Naive thymus-derived CD4-positive, alpha-beta T cell (primary cell): ENCODE measurements at regions not wholly inside any gene's neighbourhood (a gene's known extent, or its start where the extent isn't known, plus 50 kb on each side); places are given as distances from the start of the nearest gene placed in this dataset.
"Not testable (repeated sequence)": the region's sequence is repeated elsewhere in the genome, so short reads cannot be mapped to it uniquely, and the experiment has no call there.

ENCODE experiments used
- ATAC-seq: fragments of 150-1000 bp; cut with Tn5 transposase; 2 replicates; pipeline ENCODE4 v1.10.0; 2021; ENCODE audit warnings: mild to moderate bottlenecking, moderate library complexity
- CTCF ChIA-PET: fragments of 350-600 bp; sonication (Branson Sonifier 250); formaldehyde crosslinking; loops from one replicate; lab custom pipeline; 2021; ENCODE audit warnings: antibody characterized with exemption; lab: Charles Lee
- POLR2A ChIA-PET: fragments of 350-600 bp; sonication (Branson Sonifier 250); formaldehyde crosslinking; loops from one replicate; lab custom pipeline; 2021; ENCODE audit warnings: antibody characterized with exemption, inconsistent platforms; lab: Charles Lee
- DNase-seq, 9 donors: peaks; one replicate each; pipeline versions ENCODE4 v3.0.0 to v3.0.0-alpha.2; 2020 to 2022; ENCODE audit warnings: mixed read lengths in 1 of 9
- H3K27ac ChIP-seq: one replicate; pipeline ENCODE4 v1.7.0; 2013; ENCODE audit warnings: mild to moderate bottlenecking, low read depth, low read length, moderate library complexity
- H3K27me3 ChIP-seq, 2 donors: one replicate each; pipeline ENCODE4 v1.7.0; 2013; ENCODE audit warnings: low read length in 2 of 2, mild to moderate bottlenecking in 2 of 2, moderate library complexity in 2 of 2; ENCODE audit not compliant: control insufficient read depth in 2 of 2, insufficient read depth in 2 of 2
- H3K36me3 ChIP-seq, 3 experiments: 1 replicate in 2 of 3; 2 replicates in 1 of 3; pipeline ENCODE4 v1.7.0; 2013; ENCODE audit warnings: low read length in 3 of 3, mild to moderate bottlenecking in 3 of 3, moderate library complexity in 1 of 3; ENCODE audit not compliant: insufficient read depth in 3 of 3, control insufficient read depth in 2 of 3
- H3K4me1 ChIP-seq, 2 donors: one replicate each; pipeline ENCODE4 v1.7.0; 2013; ENCODE audit warnings: low read length in 2 of 2, mild to moderate bottlenecking in 2 of 2, moderate library complexity in 1 of 2; ENCODE audit not compliant: control insufficient read depth in 2 of 2, insufficient read depth in 2 of 2
- H3K4me3 ChIP-seq: 2 replicates; pipeline ENCODE4 v1.7.0; 2013; ENCODE audit warnings: mild to moderate bottlenecking, low read length
- H3K9me3 ChIP-seq, 3 experiments: 1 replicate in 2 of 3; 2 replicates in 1 of 3; pipeline ENCODE4 v1.7.0; 2013; ENCODE audit warnings: low read length in 3 of 3; ENCODE audit not compliant: control insufficient read depth in 2 of 3
- H3K27ac Mint-ChIP-seq, 9 donors: one replicate each; pipeline ENCODE4 v1.8.0; 2020 to 2022; ENCODE audit warnings: mixed read lengths in 9 of 9, mild to moderate bottlenecking in 8 of 9, moderate library complexity in 5 of 9, inconsistent platforms in 2 of 9
- H3K27me3 Mint-ChIP-seq, 5 donors: one replicate each; pipeline ENCODE4 v1.8.0; 2021 to 2022; ENCODE audit warnings: mixed read lengths in 5 of 5, mild to moderate bottlenecking in 1 of 5
- H3K36me3 Mint-ChIP-seq, 5 donors: one replicate each; pipeline ENCODE4 v1.8.0; 2020 to 2022; ENCODE audit warnings: mixed read lengths in 5 of 5, mild to moderate bottlenecking in 3 of 5, inconsistent platforms in 1 of 5
- H3K4me1 Mint-ChIP-seq, 7 donors: one replicate each; pipeline ENCODE4 v1.8.0; 2020 to 2022; ENCODE audit warnings: mixed read lengths in 7 of 7, mild to moderate bottlenecking in 3 of 7, inconsistent platforms in 1 of 7
- H3K4me3 Mint-ChIP-seq, 10 donors: one replicate each; pipeline ENCODE4 v1.8.0; 2020 to 2022; ENCODE audit warnings: mild to moderate bottlenecking in 10 of 10, mixed read lengths in 10 of 10, moderate library complexity in 6 of 10, inconsistent platforms in 2 of 10
- H3K9me3 Mint-ChIP-seq, 11 donors: one replicate each; pipeline ENCODE4 v1.8.0; 2020 to 2022; ENCODE audit warnings: mixed read lengths in 11 of 11, mild to moderate bottlenecking in 4 of 11, inconsistent platforms in 1 of 11, moderate library complexity in 1 of 11
- intact Hi-C, 2 donors: fragments of 100-400 bp; cut with micrococcal nuclease; formaldehyde crosslinking; loops; one replicate each; pipeline ENCODE4 v1.15.1; 2023

- Histone ChIP-seq H3K36me3 (no peaks in the 10 kb centered on the region), H3K4me3 (no peak overlapping the region), H3K4me1 (no peaks in the 10 kb centered on the region), H3K9me3 (no peaks in the 10 kb centered on the region), H3K27ac (no peak overlapping the region), H3K27me3 (no peaks in the 10 kb centered on the region)
- DNase-seq = no peak
- Mint-ChIP-seq H3K9me3 (peaks cover 0 to 12% (median 2%) of the 10 kb centered on the region in 11 donors), H3K36me3 (no peaks in the 10 kb centered on the region), H3K4me1 (no peaks in the 10 kb centered on the region), H3K27ac (no peak overlapping the region), H3K4me3 (no peak overlapping the region), H3K27me3 (no peaks in the 10 kb centered on the region)
- no peak for ATAC-seq
- ChIA-PET CTCF (no interaction called here), POLR2A (no interaction called here)
- intact Hi-C loops = no loop called here
Observed at GRCh38 chr13:81171065-81171647, 830.2 kb upstream of the SPRY2 start.

- H3K36me3 ChIP-seq, H3K9me3 ChIP-seq, CTCF ChIA-PET, H3K27ac Mint-ChIP-seq, DNase-seq, H3K4me1 Mint-ChIP-seq, ATAC-seq, H3K27me3 Mint-ChIP-seq, H3K27ac ChIP-seq, intact Hi-C loops, H3K4me1 ChIP-seq, H3K36me3 Mint-ChIP-seq, H3K4me3 ChIP-seq, H3K27me3 ChIP-seq, H3K4me3 Mint-ChIP-seq: not testable (repeated sequence)
- H3K9me3 Mint-ChIP-seq = peaks cover 0 to 35% (median 11%) of the 10 kb centered on the region in 11 donors
- POLR2A ChIA-PET = interaction anchor here (0.7 kb wide), 1 partner anchor 1035 kb away, joined by 3 read pairs; no protein-coding TSS in a partner anchor
Observed at GRCh38 chr13:81163823-81164222, 822.9 kb upstream of the SPRY2 start.

DNA sequence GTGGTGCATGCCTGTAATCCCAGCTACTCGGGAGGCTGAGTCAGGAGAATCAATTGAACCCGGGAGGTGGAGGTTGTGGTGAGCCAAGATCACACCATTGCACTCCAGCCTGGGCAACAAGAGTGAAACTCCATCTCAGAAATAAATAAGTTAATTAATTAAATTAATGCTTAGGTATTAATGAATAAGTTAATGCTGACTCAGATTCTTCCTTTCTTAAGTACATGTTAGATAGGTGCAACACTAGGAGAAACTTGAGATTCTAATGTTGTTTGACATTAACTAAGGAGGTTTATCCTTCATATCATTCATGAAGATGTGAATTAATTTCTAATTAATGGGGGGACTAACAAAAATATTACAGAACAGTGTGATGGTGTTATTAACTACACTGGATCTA, 812.6 kb upstream of the SPRY2 start:
- Histone ChIP-seq H3K4me3 (no peak overlapping the region), H3K27ac (no peak overlapping the region), H3K36me3 (no peaks in the 10 kb centered on the region), H3K4me1 (no peaks in the 10 kb centered on the region), H3K27me3 (no peaks in the 10 kb centered on the region), H3K9me3 (no peaks in the 10 kb centered on the region)
- Mint-ChIP-seq H3K36me3 (no peaks in the 10 kb centered on the region), H3K9me3 (peaks cover 0 to 19% (median 1%) of the 10 kb centered on the region in 11 donors), H3K27ac (no peak overlapping the region), H3K4me3 (no peak overlapping the region), H3K4me1 (no peaks in the 10 kb centered on the region), H3K27me3 (no peaks in the 10 kb centered on the region)
- CTCF ChIA-PET = no interaction called here
- POLR2A ChIA-PET = no interaction called here
- intact Hi-C loops = no loop called here
- ATAC-seq (no peak), DNase-seq (no peak)

GRCh38 chr13:81148822-81149221, 807.9 kb upstream of the SPRY2 start:
- Histone ChIP-seq H3K27ac (no peak overlapping the region), H3K36me3 (no peaks in the 10 kb centered on the region), H3K9me3 (no peaks in the 10 kb centered on the region), H3K4me1 (no peaks in the 10 kb centered on the region), H3K27me3 (no peaks in the 10 kb centered on the region), H3K4me3 (no peak overlapping the region)
- Mint-ChIP-seq H3K36me3 (peaks cover 0 to 3% (median 0%) of the 10 kb centered on the region in 5 donors), H3K27me3 (no peaks in the 10 kb centered on the region), H3K4me3 (no peak overlapping the region), H3K27ac (no peak overlapping the region), H3K4me1 (no peaks in the 10 kb centered on the region), H3K9me3 (peaks cover 0 to 24% (median 4%) of the 10 kb centered on the region in 11 donors)
- ChIA-PET CTCF (no interaction called here), POLR2A (no interaction called here)
- intact Hi-C loops = no loop called here
- no peak for DNase-seq
- ATAC-seq = no peak

- CTCF ChIA-PET, H3K4me1 Mint-ChIP-seq, intact Hi-C loops, DNase-seq, H3K4me3 Mint-ChIP-seq, ATAC-seq, H3K27me3 Mint-ChIP-seq, H3K36me3 ChIP-seq, H3K27me3 ChIP-seq, H3K27ac Mint-ChIP-seq, H3K9me3 ChIP-seq, H3K36me3 Mint-ChIP-seq, POLR2A ChIA-PET, H3K4me3 ChIP-seq, H3K27ac ChIP-seq, H3K4me1 ChIP-seq: not testable (repeated sequence)
- peaks cover 0 to 23% (median 6%) of the 10 kb centered on the region in 11 donors for H3K9me3 Mint-ChIP-seq
Observed at GRCh38 chr13:81146576-81146975, 805.6 kb upstream of the SPRY2 start.

- H3K36me3 ChIP-seq = no peaks in the 10 kb centered on the region
- no peaks in the 10 kb centered on the region for H3K4me1 ChIP-seq
- Mint-ChIP-seq H3K4me3 (no peak overlapping the region), H3K27ac (no peak overlapping the region), H3K27me3 (no peaks in the 10 kb centered on the region), H3K4me1 (no peaks in the 10 kb centered on the region), H3K9me3 (peaks cover 0 to 13% (median 5%) of the 10 kb centered on the region in 11 donors), H3K36me3 (peaks cover 0 to 2% (median 0%) of the 10 kb centered on the region in 5 donors)
- H3K4me3 ChIP-seq = no peak overlapping the region
- intact Hi-C loops = no loop called here
- no peak for ATAC-seq
- H3K27ac ChIP-seq = no peak overlapping the region
- no peaks in the 10 kb centered on the region for H3K27me3 ChIP-seq
- no peaks in the 10 kb centered on the region for H3K9me3 ChIP-seq
- CTCF ChIA-PET = no interaction called here
- POLR2A ChIA-PET = no interaction called here
- DNase-seq = no peak
Observed at GRCh38 chr13:81142306-81142999, 801.5 kb upstream of the SPRY2 start.

- Histone ChIP-seq H3K27ac (no peak overlapping the region), H3K4me3 (no peak overlapping the region), H3K9me3 (no peaks in the 10 kb centered on the region), H3K27me3 (no peaks in the 10 kb centered on the region), H3K4me1 (no peaks in the 10 kb centered on the region), H3K36me3 (no peaks in the 10 kb centered on the region)
- DNase-seq (no peak), ATAC-seq (no peak)
- Mint-ChIP-seq H3K9me3 (peaks cover 0 to 11% (median 2%) of the 10 kb centered on the region in 11 donors), H3K4me1 (no peaks in the 10 kb centered on the region), H3K36me3 (no peaks in the 10 kb centered on the region), H3K4me3 (no peak overlapping the region), H3K27ac (no peak overlapping the region), H3K27me3 (no peaks in the 10 kb centered on the region)
- intact Hi-C loops = no loop called here
- ChIA-PET CTCF (no interaction called here), POLR2A (no interaction called here)
Observed at GRCh38 chr13:81140675-81141074, 799.7 kb upstream of the SPRY2 start.
